NCI-H187 (cell line): ENCODE measurements at regions not wholly inside any gene's neighbourhood (a gene's known extent, or its start where the extent isn't known, plus 50 kb on each side); places are given as distances from the start of the nearest gene placed in this dataset.
"Not testable (repeated sequence)": the region's sequence is repeated elsewhere in the genome, so short reads cannot be mapped to it uniquely, and the experiment has no call there.

Experiments
- DNase-seq, 2 experiments: peaks; one replicate each; lab custom pipeline; 2025; lab: John Stamatoyannopoulos, UW

DNA sequence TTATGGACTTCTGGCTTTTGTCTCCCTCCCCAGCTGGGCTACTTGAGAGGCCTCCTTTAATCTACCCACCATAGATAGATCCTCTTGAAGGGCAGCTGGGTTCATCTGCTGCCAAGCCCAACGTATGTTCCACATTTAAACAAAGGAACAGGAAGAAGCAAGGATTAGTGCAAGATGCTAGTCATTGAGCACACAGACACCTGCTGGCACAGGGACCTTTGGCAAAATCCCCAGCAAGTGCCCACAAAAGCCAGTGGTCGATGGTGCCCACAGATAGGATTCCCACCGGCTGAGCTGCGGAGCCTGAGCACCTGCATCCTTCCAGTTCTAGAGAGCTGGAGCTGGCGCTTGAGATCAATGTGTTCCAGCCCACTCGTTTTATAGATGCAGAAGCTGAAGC lies 57.7 kb upstream of the SHB start:
- no peak for DNase-seq

DNA sequence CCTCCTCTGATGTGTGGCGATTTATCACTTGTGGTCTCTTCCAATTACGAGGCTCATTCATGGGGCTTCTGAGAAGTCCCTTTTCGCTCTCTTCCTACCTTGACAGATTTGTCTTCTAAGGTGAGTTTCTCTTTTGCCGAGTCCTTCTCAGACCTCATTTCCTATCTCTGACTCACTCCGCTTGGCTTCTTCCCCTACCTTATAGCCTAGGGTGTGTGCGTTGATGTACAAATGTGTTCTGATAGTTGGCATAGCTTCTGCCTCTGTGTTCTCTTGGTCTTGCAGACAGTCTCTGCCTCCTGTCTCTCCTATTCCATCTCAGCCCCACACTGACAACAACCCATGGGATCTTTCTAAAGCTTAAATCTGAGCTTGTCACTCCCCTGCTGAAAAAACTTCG lies 56.9 kb upstream of the SHB start:
- DNase-seq, result no peak

DNA sequence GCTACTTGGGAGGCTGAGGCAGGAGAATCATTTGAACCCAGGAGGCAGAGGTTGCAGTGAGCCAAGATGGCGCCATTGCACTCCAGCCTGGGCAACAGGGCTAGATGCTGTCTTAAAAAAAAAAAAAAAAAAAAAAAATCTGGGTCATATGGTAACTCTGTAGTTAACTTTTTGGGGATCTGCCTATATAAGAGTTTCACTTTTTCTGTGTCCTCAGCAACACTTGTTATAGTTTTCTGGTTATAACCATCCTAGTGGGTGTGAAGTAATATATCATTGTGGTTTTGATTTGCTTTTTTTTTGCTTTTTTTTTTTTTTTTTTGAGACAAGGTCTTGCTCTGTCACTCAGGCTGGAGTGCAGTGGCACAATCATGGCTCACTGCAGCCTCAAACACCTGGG lies 54.3 kb upstream of the SHB start:
- DNase-seq, result not testable (repeated sequence)

DNA sequence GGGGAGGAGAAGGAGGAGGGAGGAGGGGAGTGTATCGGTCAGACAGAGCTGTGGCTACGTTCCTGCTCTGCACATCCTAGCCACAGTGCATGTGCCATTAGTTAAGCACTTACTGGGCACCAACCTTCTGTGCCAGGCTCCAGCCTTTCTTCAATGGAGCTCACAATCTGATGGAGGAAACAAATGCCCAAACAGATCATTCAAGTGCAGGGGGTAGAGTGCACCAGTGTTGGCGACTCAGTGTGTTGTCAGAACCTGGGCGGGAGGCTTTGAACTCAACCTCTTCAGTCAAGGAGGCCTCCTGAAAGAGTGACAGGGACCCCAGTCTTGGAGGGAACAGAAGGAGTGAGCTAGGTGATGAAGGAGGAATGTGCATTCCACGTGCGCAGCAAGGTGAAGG lies 51.9 kb upstream of the SHB start:
- no peak for DNase-seq

DNA sequence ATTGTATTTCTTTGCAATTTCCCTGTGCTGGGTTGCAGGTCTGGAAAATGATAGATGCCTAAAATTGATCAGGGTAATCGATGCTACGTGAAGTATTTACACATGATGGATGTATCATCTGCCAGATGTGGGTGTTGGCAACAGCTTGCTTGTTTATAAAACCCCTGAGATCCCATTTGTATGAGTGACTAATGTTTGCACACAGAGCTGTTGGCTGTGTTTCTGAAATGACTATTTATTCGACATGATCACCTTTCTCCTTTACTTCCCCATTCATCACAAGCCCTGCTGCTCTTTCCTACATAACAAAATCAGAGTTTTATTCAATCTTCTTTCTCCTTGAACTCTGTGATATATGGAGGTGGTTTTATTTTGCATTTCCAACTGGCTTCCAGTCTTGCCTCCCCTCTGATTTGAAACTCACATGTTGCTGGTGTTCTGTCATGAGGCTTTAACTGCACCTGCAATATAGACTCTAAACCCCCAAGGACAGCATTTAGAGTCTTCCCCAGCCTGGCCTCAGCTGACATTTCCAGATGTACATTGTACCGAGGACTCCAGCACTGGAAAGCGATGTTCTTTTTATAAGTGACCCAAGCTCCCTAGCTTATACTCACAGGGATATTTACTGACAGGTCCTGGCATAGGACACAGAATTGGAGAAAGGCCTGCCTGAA lies 50.7 kb upstream of the SHB start:
- DNase-seq, result no peak

DNA sequence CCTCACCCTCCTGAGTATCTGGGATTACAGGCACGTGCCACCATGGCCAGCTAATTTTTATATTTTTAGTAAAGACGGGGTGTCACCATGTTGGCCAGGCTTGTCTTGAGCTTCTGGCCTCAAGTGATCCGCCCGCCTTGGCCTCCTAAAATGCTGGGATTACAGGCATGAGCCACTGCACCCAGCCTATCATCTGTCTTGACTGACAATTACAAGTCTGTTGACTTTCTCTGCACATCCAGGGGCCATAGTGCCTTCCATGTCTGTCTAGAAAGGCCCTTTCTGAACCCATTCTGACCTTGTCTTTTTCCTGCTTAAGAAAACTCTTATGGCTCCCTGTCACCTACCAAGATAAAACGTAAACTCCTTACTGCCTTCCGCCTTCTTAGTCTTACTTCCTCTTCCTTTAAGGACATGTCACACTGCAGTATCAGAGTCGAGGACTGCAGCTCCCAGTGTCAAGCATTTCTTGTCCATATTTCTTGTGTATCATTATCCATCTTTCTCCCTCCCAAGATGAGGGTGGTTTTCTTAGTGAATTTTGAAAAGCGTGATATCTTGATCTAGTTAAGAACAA lies 49.9 kb upstream of the SHB start:
- DNase-seq, result no peak
